ENCODE measurements at regions not wholly inside any gene's neighbourhood (a gene's known extent, or its start where the extent isn't known, plus 50 kb on each side); places are given as distances from the start of the nearest gene placed in this dataset.

DNA sequence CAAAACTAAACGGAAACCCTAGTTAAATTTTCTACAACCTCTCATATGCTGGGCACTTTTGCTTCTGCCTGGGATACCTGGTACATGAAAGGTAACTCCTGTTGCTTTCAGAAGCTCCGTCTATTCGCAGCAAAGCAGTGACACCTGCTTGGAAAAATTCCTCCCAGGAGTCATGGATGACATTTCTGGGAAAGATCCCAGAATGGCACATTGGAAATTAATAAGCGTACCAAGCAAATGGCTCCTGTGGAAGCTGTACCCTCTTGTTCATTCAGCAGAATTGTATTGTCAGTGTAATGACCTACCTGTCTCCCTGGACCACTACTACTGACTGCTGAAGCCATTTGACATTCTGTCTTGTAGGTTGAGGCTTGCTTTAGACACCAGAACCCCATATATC lies 349.7 kb upstream of the NOCT start:
- TF ChIP-seq CTCF (IDR thresholded peaks at IDR 0.05) = no peak
- TF ChIP-seq POLR2A (IDR thresholded peaks at IDR 0.05) = no peak
